T-helper 2 cell treated with Interferon-gamma antibody and Interleukin-4, amounts not matched to agents 100 ng/mL and 5 ng/mL, for 36 hours (primary cell): ENCODE measurements at regions not wholly inside any gene's neighbourhood (a gene's known extent, or its start where the extent isn't known, plus 50 kb on each side); places are given as distances from the start of the nearest gene placed in this dataset.
"Not testable (repeated sequence)": the region's sequence is repeated elsewhere in the genome, so short reads cannot be mapped to it uniquely, and the experiment has no call there.

Experiments used
- intact Hi-C: fragments of 100-400 bp; cut with micrococcal nuclease; formaldehyde crosslinking; loops from one replicate; pipeline ENCODE4 v1.15.1; 2023

DNA sequence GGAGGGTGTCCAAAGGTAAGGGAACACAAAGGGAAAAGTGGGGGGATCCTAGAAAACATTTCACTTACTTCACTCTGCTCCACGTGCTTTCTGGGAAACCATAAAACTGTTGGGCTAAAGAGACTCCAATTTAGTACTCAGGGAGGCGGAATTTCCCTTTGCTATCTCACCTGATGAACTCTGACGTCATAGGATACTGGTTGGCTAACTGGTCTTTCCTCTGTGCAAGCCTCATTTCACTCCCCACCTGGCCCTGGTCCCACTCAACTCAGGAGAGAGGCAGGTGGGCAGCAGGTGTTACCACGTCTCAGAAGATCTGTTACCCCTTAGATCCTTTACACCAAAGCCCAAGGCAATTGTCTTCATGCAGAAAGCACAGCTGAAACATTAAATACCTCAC, 51.8 kb upstream of the PMAIP1 start:
- intact Hi-C loops, result no loop called here

DNA sequence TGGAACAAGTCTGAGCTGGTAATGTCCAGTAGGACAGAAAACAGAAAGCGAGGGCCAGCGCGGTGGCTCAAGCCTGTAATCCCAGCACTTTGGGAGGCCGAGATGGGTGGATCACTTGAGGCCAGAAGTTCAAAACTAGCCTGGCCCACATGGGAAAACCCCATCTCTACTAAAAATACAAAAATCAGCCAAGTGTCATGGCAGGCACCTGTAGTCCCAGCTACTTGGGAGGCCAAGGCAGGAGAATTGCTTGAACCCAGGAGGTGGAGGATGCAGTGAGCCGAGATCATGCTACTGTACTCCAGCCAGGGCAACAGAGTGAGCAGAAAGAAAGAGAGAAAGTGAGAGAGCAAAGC, 52.3 kb upstream of the PMAIP1 start:
- intact Hi-C loops, result not testable (repeated sequence)

DNA sequence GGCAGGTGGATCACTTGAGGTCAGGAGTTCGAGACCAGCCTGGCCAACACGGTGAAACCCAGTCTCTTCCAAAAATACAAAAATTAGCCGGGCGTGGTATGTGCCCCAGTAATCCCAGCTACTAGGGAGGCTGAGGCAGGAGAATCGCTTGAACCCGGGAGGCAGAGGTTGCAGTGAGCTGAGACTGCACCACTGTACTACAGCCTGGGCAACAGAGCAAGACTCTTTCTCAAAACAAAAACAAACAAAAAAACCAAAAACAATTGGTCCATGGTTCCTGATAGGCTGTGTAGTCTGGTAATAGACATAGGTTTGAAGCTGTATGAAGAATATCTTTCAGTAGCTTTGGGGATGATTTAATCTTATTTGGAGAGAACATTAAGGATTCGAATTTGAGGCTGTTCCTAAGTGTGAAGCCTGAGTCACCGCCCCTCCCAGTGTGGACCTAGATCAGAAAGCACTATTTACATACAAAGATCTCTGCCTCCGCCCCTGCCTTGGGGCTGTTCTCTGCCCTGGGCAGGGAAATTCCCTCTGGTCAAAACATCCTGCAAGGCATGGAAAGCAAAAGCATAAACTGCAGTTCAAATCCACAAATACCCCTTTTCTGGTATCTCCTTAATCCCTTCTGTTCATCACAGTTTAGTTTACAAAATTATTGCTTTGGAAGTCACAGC, 52.8 kb upstream of the PMAIP1 start:
- intact Hi-C loops, result no loop called here

DNA sequence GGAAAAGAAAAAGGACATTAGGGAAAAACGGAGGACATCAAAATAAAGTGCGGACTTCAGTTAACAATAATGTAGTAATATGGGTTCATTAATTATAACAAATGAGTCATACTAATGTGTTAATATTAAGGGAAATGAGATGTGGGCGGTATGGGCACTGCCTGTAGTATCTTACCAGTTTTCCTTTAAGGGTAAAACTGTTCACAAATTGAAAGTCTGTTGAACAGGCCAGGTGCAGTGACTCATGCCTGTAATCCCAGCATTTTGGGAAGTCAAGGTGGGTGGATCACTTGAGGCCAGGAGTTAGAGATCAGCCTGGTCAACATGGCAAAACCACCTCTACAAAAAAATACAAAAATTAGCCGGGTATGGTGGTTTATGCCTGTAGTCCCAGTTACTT, 56.8 kb upstream of the PMAIP1 start:
- intact Hi-C loops, result no loop called here

DNA sequence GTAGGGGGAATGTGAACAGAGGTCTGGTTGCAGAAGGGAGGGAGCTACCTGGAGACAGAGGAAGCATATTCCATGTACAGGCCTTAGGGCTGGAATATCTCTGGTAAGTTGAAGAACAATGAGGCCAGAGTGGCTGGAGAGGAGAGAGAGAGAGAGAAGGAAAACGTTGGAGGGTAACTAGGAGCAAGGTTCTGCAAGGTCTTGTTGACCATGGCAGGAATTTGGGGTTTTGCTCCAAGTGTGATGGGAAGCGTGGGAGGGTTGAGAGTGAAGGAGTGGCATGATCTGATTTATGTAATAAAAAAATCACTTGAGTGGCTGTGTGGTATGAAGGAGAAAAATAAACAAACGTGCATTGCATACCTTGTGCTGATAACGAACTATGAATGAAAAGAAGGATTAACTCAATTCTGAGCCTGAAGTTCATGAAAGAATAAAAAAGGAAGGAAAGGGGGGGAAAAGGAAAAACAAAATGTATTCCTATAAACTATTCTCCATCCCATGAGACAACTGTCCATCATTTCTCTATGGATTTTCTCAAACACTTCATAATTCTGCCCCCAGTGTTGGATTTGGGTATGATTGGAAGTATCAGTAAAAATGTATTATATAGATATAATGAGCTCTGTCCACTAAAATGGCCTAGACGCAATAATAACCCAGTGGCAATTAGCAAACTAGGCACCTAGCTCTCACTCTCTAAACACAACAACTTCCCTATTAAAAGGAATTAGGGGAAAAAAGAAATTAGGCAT, 59.7 kb upstream of the PMAIP1 start:
- intact Hi-C loops, result loop anchor here (5.0 kb wide), 2 partner anchors 127 to 152 kb away; no protein-coding TSS in a partner anchor

DNA sequence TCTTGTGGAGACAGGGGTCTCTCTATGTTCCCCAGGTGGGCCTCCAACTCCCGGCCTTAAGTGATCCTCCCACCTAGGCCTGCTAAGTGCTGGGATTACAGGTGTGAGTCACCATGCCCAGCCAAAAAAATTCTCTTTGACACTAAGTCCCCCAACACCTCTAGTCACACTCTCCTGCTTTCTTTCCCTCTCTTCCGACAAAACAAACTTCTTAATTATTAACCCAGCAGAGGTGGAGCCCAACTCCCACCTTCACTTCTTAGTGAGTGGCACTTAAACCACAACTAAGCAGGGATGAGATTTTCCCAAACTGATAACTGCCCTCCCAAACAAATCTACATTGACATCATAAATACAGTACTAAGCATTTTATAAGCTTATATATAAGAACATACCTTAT, 60.5 kb upstream of the PMAIP1 start:
- intact Hi-C loops, result loop anchor here (5.0 kb wide), 2 partner anchors 128 to 153 kb away; no protein-coding TSS in a partner anchor

DNA sequence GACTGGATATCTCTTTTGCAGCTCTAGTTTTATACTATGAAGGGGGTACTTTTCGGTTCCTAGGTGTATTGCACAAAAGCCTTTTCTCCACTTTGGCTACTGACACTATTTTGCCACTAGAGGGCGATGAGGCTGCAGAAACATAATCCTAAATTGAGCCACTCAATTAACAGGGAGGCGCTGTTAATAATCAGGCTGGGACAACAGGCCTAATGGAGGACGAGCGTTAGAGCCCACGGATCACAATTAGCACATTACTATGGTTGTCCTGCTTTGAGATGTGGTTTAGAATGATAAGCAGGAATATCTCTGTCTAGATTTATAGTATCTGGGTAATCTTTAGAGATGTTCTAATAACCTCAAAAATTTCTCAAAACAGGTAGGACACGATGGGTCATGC, 62.2 kb upstream of the PMAIP1 start:
- intact Hi-C loops, result loop anchor here (1.0 to 5.0 kb wide), 4 partner anchors 61 to 712 kb away; partner anchors contain the start of gene PMAIP1

DNA sequence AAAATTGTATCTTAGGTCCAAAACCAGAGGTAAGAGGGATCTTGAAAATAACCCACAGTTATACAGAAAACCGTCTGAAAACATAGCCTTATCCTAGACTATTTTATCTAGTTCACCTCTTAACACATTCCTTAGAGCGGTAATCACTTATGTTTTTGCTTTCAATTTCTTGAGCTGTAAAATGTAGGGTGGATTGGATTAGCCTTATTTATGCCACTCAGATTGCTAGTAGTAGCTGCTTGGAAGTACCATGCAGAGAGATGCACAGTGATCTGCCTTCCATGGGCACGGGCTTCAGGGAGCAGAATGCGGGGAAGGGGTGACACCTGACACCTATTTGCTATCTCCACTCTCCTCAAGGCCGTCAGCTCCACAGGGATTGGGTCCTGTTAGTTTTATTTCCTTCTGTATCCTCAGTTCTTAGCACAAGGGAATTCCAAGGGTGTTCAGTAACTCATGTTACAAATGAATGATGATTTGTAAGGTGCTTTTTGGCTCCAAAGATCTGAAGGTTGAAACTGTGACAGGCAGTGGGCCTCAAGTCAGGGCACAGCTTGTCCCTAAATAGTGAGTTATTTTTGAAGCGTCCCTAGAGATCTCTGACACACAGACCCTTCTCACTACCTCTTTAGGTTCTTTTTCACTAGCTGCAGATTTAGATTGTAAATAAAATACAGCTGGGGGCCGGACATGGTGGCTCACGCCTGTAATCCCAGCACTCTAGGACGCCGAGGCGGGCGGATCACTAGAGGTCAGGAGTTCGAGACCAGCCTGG, 64.0 kb upstream of the PMAIP1 start:
- intact Hi-C loops, result loop anchor here (2.0 to 5.0 kb wide), 3 partner anchors 63 to 157 kb away; partner anchors contain the start of gene PMAIP1

DNA sequence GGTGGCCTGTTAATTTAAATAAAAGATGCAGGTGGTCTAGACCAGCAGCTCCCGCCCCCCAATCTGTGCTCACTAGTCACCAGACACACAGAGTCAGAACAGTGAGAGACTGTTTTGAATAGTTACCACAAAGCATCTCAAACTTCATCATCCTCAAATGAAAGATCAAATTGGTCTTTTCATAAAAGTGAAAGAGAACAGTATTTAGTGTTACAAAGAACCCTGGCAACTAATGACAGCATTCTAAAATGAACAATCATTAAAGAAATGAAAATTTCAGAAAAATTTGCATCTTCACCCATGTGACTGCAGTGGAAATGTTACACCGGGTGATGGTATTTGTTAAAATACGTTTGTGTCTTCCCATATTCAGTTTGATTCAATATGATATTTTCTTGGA, 65.5 kb upstream of the PMAIP1 start:
- intact Hi-C loops, result no loop called here

DNA sequence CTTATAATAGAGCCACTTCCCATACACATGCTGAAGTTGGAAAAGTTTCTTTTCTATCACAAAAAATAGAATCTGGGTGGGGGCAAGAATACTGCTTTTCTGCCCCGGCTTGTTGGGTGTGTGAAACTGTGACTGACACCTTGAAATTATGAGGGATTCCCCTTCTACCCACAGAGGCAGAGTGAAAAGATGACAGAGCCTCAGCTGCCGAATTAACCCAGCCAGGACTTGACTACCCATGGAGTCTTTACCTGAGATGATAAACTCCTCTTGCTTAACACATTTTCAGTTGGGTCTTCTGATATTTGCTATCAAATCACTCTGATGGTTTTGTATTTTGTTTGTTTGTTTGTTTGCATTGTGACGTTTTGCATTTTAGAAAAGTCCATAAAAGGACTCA, 66.0 kb upstream of the PMAIP1 start:
- intact Hi-C loops, result no loop called here

DNA sequence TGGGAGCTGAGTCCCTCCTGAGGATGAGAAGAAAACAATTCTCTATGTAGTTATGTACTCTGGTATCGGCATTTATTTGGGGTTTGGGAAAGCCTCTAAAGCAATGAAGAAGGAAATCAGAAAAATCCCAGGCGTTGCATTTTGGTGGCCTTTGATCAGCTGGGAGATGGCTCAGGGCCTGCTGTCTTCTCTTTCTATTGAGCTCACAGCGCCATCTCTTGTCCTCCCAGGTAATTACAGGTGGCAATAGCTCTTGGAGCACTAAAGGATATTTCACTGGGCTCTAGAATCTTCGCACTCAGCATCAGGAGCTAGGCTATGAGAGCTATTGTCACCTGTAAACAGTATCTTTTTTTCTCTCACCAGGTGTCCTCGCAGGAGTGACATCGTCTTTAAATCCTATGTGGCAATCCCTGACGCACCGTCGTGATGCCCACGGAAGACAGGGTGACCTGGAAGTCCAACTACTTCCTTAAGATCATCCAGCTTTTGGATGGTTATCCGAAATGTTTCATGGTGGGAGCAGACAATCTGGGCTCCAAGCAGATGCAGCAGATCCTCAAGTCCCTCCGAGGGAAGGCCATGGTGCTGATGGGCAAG, 76.1 kb upstream of the PMAIP1 start:
- intact Hi-C loops, result loop anchor here (1.0 to 2.0 kb wide), 3 partner anchors 40 to 193 kb away; no protein-coding TSS in a partner anchor

DNA sequence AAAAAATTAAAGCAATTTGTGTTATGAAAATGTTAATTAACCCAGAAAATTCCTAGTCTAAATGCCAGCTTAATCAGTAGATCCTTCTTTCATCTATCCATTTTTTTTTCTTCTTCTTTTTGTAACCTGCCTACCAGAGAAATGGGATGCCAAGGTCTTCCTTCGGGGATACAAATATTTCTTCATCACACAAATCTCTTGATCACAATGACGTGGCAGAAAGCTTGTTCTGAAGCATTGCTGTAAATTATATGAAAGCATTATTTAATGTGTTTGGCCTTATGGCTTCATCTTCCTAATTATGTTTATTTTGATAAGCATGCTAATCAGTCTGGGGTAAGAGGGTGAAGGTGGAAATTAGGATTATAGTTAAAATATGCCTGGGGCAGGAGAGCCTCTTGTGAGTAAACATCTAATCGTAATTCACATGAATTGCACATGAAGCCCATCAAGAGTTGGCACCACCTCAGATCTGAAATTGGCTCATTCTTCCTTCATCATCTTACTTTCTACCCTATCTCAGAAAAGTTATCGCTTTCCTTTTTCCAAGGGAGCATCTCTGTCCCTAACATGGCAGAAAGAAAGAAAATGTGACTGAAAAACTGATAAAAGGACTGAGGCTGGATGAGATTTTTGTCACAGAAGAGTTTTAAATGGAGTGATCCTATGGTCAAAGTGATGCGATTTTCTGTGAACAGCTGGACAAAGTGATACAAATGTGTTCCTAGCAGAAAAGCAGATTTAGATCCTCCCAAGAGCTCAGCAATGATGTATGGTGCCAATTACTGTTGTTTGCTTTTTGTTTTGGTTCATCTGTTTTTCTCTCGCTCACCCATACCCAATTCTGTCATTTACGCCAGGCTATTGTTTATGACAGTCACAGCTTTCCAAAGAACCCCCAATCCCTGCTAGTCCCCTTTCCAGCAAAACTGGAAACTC, 76.9 kb upstream of the PMAIP1 start:
- intact Hi-C loops, result loop anchor here (1.0 to 2.0 kb wide), 3 partner anchors 40 to 192 kb away; no protein-coding TSS in a partner anchor

DNA sequence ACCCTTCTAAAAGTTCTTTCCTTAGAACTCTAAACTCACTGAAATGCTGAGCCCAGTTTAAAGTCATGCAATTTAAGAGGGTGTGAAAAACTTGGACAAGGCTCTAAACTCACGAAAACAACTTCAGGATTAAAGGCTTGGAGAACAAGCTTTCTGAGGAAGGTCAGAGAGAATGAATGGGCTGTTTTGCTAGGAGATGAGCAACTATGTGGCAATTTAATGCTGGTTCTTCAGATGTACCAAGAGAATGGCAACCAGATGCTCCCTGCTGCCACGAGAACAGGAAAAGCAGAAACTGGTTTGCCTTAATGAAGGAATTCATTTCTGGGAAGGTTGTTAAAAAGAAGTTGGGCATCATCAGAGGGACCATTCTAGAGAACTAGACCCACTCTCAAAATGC, 77.8 kb upstream of the PMAIP1 start:
- intact Hi-C loops, result loop anchor here (2.0 kb wide), 1 partner anchor 191 kb away; no protein-coding TSS in a partner anchor

DNA sequence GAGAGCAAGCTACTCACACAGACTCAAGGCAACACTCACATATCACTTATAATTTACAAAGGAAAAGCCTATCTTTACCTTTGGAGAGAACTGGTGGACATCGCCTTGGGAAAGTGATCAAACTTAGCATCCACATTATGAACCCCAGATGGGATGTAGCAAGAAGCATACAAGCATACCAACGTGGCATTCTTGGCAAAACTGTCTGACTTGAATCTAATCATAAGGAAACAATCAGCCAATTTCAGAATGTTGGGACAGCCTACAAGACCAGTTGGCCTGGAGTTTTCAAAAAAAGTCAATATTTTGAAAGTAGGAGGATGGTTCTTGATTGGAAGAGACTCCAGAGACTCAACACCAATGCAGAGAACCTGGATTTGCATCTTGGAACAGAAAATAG, 79.1 kb upstream of the PMAIP1 start:
- intact Hi-C loops, result no loop called here

DNA sequence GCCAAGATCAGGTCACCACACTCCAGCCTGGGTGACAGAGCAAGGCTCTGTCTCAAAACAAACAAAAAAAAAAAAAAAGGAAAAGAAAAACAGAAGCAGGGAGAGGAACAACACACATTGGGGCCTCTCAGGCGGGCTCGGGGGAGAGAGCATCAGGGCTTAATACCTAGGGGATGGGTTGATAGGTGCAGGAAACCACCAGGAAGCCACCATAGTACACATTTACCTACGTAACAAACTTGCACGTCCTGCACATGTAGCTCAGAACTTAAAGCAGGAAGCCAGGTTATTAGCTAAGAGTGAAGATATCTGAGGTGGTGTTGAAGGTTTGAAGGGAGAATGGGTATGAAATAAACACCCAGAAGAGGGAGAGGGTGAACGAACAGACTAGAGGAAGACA, 81.0 kb upstream of the PMAIP1 start:
- intact Hi-C loops, result no loop called here

DNA sequence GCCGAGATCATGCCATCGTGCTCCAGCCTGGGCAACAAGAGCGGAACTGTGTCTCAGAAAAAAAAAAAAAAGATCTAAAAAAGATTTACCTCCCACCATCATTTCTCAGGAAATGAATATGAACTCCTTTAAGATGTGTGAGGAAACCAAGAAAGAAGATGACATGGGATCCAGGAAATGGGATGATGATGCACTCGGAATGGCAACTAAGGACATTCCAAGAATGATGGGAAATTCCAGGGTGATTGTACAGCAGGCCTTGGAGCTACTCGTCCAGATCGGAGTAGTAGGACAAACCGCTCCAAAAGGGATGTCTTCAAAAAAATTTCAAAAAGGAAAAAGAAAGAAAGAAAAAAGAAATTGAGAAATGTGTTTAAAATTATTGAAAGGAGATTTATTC, 84.9 kb upstream of the PMAIP1 start:
- intact Hi-C loops, result no loop called here

DNA sequence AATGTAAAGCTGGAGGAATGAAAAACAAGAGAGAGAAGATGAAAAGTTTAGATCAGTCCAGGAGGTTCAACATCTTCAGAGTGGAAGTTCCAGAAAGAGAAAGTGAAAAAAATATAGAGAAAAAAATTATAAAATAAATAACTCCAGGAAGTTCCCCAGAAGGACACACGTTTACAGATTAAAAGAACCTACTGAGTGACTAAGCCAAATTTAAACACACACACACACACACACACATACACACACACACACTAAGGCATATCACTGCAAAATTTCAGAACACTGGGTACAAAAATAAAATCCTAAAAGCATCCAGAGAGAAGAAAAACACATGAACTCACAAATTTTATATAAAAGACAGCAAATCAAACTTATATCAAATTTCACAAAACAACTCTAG, 85.9 kb upstream of the PMAIP1 start:
- intact Hi-C loops, result no loop called here

DNA sequence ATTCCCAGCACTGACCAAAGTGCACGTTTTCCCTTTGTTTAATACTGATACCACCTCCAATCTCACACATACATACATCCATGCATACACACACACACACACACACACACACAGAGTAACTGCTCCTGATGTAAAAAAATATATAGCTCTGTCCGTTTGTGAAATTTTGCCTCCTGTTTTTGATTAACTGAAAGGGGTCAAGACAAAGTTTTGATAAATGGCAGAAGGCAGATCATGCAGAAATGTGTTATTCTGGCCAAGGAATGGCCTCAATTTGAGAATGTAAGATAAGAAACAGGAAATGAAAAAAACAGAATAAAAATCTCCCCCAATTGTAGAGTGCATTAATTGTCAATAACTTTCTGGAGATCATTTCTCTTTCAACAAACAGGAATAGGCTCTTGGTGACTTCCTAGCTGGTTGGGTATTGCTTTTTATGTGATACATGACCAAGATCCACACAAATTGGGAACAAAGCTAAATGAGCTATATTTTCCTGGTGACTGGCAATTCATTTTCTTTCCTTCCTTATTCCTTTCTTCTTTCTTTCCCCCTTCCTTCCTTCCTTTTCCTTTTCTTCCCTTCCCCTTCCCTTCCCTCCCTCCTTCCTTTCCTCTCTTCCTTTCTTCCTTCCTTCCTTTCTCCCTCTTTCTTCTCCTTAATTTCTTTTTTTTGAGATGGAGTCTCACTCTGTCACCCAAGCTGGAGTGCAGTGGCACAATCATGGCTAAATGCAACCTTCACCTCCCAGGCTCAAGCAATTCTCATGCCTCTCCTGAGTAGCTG, 88.9 kb upstream of the PMAIP1 start:
- intact Hi-C loops, result no loop called here

DNA sequence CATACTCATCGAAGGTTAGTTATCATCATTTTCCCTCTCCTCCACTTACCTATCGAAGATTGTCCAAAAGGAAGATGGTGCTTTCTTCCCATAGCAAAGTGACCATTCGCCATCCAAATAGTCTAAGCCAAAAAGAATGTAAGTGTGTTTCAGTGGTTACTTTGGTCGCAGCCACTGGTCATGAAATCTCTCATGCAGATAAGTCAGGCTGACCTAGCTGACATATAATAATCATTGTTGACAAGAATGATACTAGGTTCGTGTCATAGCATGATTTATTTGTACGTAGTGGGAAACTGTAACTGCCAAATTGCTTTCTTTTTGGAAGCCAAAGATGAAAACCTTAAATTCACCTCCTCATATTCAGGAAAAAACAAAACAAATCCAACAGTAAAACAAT, 89.6 kb upstream of the PMAIP1 start:
- intact Hi-C loops, result no loop called here

DNA sequence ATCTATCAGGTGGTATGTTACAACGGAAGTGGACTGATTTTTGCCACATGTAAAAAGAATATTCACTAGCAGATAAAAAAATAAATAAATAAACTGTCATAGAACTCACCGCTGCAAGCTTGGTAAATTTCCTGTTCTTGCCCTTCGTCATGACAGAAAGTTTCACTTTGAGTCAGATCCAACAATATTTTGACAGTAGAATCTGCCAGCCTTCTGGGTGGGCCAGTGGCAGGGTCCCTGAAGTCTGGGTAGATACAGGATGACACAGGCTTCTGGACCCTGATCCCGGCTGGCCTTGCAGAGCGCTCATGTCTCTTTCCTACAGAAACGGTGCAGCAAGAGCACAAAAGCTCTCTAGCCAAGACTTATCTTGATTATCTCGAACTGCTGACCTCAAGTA, 97.8 kb upstream of the PMAIP1 start:
- intact Hi-C loops, result no loop called here
